HG03354 (cell line): ENCODE measurements at regions not wholly inside any gene's neighbourhood (a gene's known extent, or its start where the extent isn't known, plus 50 kb on each side); places are given as distances from the start of the nearest gene placed in this dataset.

Experiments
- ATAC-seq: cut with Tn5 transposase; IDR thresholded peaks from one replicate; pipeline ENCODE4 v1.9.1; 2021; ENCODE audit warnings: mild to moderate bottlenecking; ENCODE audit not compliant: unreplicated experiment, poor library complexity, severe bottlenecking

GRCh38 chr16:5882087-5882640 is 784.6 kb upstream of the EEF2KMT start:
- ATAC-seq: no peak

GRCh38 chr16:5875416-5875815 is 777.8 kb upstream of the EEF2KMT start:
- no peak for ATAC-seq

GRCh38 chr16:5874899-5875298 is 777.3 kb upstream of the EEF2KMT start:
- ATAC-seq: no peak

GRCh38 chr16:5873221-5873620 is 775.6 kb upstream of the EEF2KMT start:
- no peak for ATAC-seq

- ATAC-seq: no peak
Observed at GRCh38 chr16:5870886-5871691, 773.5 kb upstream of the EEF2KMT start.

GRCh38 chr16:5867250-5867649 is 769.7 kb upstream of the EEF2KMT start:
- ATAC-seq: no peak

GRCh38 chr16:5865236-5865635 is 767.6 kb upstream of the EEF2KMT start:
- ATAC-seq: no peak

GRCh38 chr16:5863071-5863606 is 765.5 kb upstream of the EEF2KMT start:
- no peak for ATAC-seq

- no peak for ATAC-seq
Observed at GRCh38 chr16:5862103-5862840, 764.7 kb upstream of the EEF2KMT start.

- no peak for ATAC-seq
Observed at GRCh38 chr16:5861241-5861640, 763.6 kb upstream of the EEF2KMT start.

- ATAC-seq: no peak
Observed at GRCh38 chr16:5858180-5858579, 760.6 kb upstream of the EEF2KMT start.

- no peak for ATAC-seq
Observed at GRCh38 chr16:5854027-5854426, 756.4 kb upstream of the EEF2KMT start.

- no peak for ATAC-seq
Observed at GRCh38 chr16:5852151-5852550, 754.6 kb upstream of the EEF2KMT start.

GRCh38 chr16:5851393-5851982 is 753.9 kb upstream of the EEF2KMT start:
- ATAC-seq: no peak

- ATAC-seq: no peak
Observed at GRCh38 chr16:5850632-5851392, 753.2 kb upstream of the EEF2KMT start.

- ATAC-seq: no peak
Observed at GRCh38 chr16:5845046-5845445, 747.5 kb upstream of the EEF2KMT start.

GRCh38 chr16:5841974-5842373 is 744.4 kb upstream of the EEF2KMT start:
- ATAC-seq: no peak

- no peak for ATAC-seq
Observed at GRCh38 chr16:5838725-5839124, 741.1 kb upstream of the EEF2KMT start.

- no peak for ATAC-seq
Observed at GRCh38 chr16:5838071-5838470, 740.5 kb upstream of the EEF2KMT start.
